H1 (cell line): ENCODE measurements at regions not wholly inside any gene's neighbourhood (a gene's known extent, or its start where the extent isn't known, plus 50 kb on each side); places are given as distances from the start of the nearest gene placed in this dataset.

Source experiments
- TCF12 ChIP-seq: IDR thresholded peaks from 2 replicates; pipeline ENCODE4 v1.6.1; 2011; ENCODE audit warnings: low read depth, mild to moderate bottlenecking, low read length
- TF ChIP-seq, protein P1 (sequence below): IDR thresholded peaks from 2 replicates; pipeline ENCODE4 v1.6.1; 2011; ENCODE audit warnings: low read length, improper control_type of control experiment

DNA sequence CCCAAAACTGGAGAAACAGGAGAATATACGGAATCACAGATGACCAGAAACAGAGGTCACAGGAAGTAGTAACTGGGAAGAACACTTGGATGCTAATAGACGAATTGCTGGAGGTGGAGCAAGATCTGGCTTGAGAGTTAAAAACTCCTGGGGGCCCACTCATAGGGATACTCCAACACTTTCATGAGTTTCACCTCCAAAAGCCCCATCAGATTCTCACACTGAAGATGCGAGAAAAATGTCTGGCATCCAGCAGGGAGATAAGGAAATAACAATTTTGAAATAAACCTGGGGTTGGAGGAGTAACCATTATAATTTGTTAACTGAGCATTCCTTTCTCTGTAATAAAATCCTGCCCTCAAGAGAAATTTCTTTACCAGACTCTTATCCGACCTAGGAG is 154.0 kb downstream of the ANXA2 start (continued):
- TF ChIP-seq, protein P1, sequence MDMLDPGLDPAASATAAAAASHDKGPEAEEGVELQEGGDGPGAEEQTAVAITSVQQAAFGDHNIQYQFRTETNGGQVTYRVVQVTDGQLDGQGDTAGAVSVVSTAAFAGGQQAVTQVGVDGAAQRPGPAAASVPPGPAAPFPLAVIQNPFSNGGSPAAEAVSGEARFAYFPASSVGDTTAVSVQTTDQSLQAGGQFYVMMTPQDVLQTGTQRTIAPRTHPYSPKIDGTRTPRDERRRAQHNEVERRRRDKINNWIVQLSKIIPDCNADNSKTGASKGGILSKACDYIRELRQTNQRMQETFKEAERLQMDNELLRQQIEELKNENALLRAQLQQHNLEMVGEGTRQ: no peak
- no peak for TF ChIP-seq TCF12
